ENCODE measurements at regions not wholly inside any gene's neighbourhood (a gene's known extent, or its start where the extent isn't known, plus 50 kb on each side); places are given as distances from the start of the nearest gene placed in this dataset.

DNA sequence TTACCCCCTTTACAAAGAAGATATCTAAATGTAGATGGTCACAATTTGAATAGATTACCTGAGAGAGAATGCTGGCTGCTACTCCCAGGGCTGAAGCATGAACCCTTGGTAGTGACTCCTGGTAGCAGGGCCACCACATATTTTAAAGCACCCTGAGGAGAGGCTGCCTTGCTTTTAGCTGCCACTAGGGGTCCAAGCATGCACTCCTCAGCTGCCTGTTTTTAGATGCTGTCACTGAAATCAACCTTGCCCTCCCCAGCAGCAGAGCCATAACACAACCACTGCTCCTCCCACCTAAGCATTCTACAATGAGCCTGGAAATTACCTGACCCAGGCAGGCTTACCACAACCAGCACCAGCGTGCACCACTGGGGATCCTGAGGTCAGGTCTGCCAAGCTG, 850.9 kb downstream of the FAM133A start:
- no peaks in the 10 kb centered on the region for H3K27me3 ChIP-seq (ENCODE audit: control insufficient read depth in 1 of 2, insufficient read depth in 2 of 2, low read length in 2 of 2)
- no peaks in the 10 kb centered on the region for H3K36me3 ChIP-seq (ENCODE audit: insufficient read depth, low read length)
- H3K9me3 ChIP-seq (ENCODE audit: control insufficient read depth in 1 of 2, insufficient read depth in 1 of 2, low read length in 2 of 2): no peaks in the 10 kb centered on the region
- H3K4me1 ChIP-seq (ENCODE audit: insufficient read depth, low read length): no peaks in the 10 kb centered on the region
- DNase-seq: no peak
- Mint-ChIP-seq H3K36me3 (ENCODE audit: low read depth) (no peaks in the 10 kb centered on the region), H3K9me3 (peaks cover 3% of the 10 kb centered on the region), H3K27ac (no peak overlapping the region), H3K4me1 (ENCODE audit: low read depth) (no peaks in the 10 kb centered on the region), H3K27me3 (no peaks in the 10 kb centered on the region), H3K4me3 (no peak overlapping the region)
- ChIA-PET POLR2A (no interaction called here), CTCF (no interaction called here)
- no peak for TF ChIP-seq CTCF (IDR thresholded peaks at IDR 0.05)
- ATAC-seq (ENCODE audit: poor library complexity): no peak
- H3K27ac ChIP-seq (ENCODE audit: low read depth in 1 of 2, low read length in 2 of 2): no peak overlapping the region
- intact Hi-C loops (cut with DNase I, micrococcal nuclease): no loop called here
- H3K4me3 ChIP-seq (ENCODE audit: low read length): no peak overlapping the region

DNA sequence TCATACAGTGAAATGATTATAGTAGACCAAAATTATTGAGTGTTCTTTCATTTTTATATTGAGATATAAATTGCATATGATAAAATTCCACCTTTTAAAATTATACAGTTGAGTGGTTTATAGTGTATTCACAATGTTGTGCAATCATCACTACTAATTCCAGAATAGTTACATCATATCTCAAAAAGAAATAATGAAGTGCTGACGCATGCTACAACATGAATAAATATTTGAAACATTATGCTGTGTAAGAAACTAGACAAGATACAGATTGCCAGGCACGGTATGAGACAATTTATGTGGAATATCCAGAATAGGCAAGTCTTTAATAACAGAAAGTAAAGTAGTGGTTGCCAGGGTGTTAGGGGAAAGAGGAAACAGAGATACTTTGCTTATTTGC, 871.7 kb downstream of the FAM133A start:
- Mint-ChIP-seq H3K4me1 (ENCODE audit: low read depth) (no peaks in the 10 kb centered on the region), H3K4me3 (no peak overlapping the region), H3K9me3 (peaks cover 3% of the 10 kb centered on the region), H3K27me3 (no peaks in the 10 kb centered on the region), H3K36me3 (ENCODE audit: low read depth) (no peaks in the 10 kb centered on the region), H3K27ac (no peak overlapping the region)
- no peak overlapping the region for H3K27ac ChIP-seq (ENCODE audit: low read depth in 1 of 2, low read length in 2 of 2)
- no peak for DNase-seq
- no peaks in the 10 kb centered on the region for H3K4me1 ChIP-seq (ENCODE audit: insufficient read depth, low read length)
- intact Hi-C loops (cut with DNase I, micrococcal nuclease): no loop called here
- no peaks in the 10 kb centered on the region for H3K9me3 ChIP-seq (ENCODE audit: control insufficient read depth in 1 of 2, insufficient read depth in 1 of 2, low read length in 2 of 2)
- ATAC-seq (ENCODE audit: poor library complexity): no peak
- H3K4me3 ChIP-seq (ENCODE audit: low read length): no peak overlapping the region
- no peaks in the 10 kb centered on the region for H3K36me3 ChIP-seq (ENCODE audit: insufficient read depth, low read length)
- ChIA-PET CTCF (no interaction called here), POLR2A (no interaction called here)
- TF ChIP-seq CTCF (IDR thresholded peaks at IDR 0.05): no peak
- H3K27me3 ChIP-seq (ENCODE audit: control insufficient read depth in 1 of 2, insufficient read depth in 2 of 2, low read length in 2 of 2): no peaks in the 10 kb centered on the region

GRCh38 chrX:94551831-94552230, 877.8 kb downstream of the FAM133A start:
- Histone ChIP-seq H3K9me3 (ENCODE audit: control insufficient read depth in 1 of 2, insufficient read depth in 1 of 2, low read length in 2 of 2) (no peaks in the 10 kb centered on the region), H3K27ac (ENCODE audit: low read depth in 1 of 2, low read length in 2 of 2) (no peak overlapping the region), H3K27me3 (ENCODE audit: control insufficient read depth in 1 of 2, insufficient read depth in 2 of 2, low read length in 2 of 2) (no peaks in the 10 kb centered on the region), H3K36me3 (ENCODE audit: insufficient read depth, low read length) (no peaks in the 10 kb centered on the region), H3K4me1 (ENCODE audit: insufficient read depth, low read length) (no peaks in the 10 kb centered on the region), H3K4me3 (ENCODE audit: low read length) (no peak overlapping the region)
- DNase-seq: no peak
- CTCF ChIA-PET: no interaction called here
- POLR2A ChIA-PET: no interaction called here
- ATAC-seq (ENCODE audit: poor library complexity): no peak
- Mint-ChIP-seq H3K36me3 (ENCODE audit: low read depth) (no peaks in the 10 kb centered on the region), H3K4me1 (ENCODE audit: low read depth) (no peaks in the 10 kb centered on the region), H3K27ac (no peak overlapping the region), H3K9me3 (peaks cover 3% of the 10 kb centered on the region), H3K27me3 (no peaks in the 10 kb centered on the region), H3K4me3 (no peak overlapping the region)
- intact Hi-C loops (cut with DNase I, micrococcal nuclease): no loop called here
- TF ChIP-seq CTCF (IDR thresholded peaks at IDR 0.05): no peak
